HepG2 (cell line): ENCODE measurements at regions not wholly inside any gene's neighbourhood (a gene's known extent, or its start where the extent isn't known, plus 50 kb on each side); places are given as distances from the start of the nearest gene placed in this dataset.

Source experiments
- ATAC-seq: fragments of 200-7000 bp; cut with Tn5 transposase; 3 replicates; pipeline ENCODE4 v1.9.1; 2020; ENCODE audit warnings: mild to moderate bottlenecking, moderate library complexity
- BruUV-seq: library from RNA; stranded (reverse); fragments of 400-500 nt; replicated peaks from 2 replicates; lab custom pipeline; 2021; lab: Mats Ljungman, UMichigan
- CTCF ChIA-PET: fragments of 300-600 bp; formaldehyde crosslinking; extraction: SDS; loops from one replicate; lab custom pipeline; 2021; ENCODE audit warnings: low total read pairs, inconsistent platforms, low intra/inter-chr PET ratio; lab: Yijun Ruan, JAX
- POLR2A ChIA-PET: fragments of 350-600 bp; sonication (Branson Sonifier 250); formaldehyde crosslinking; loops from one replicate; lab custom pipeline; 2020; ENCODE audit warnings: antibody characterized with exemption, inconsistent platforms; lab: Yijun Ruan, JAX
- DNase-seq: peaks from one replicate; pipeline ENCODE4 v3.0.0-alpha.2; 2015; ENCODE audit warnings: low spot score
- FAIRE-seq: peaks from 3 replicates; lab custom pipeline; 2011; peaks lifted over from hg19 to GRCh38; lab: Jason Lieb, UNC
- H2AFZ ChIP-seq: one replicate; pipeline ENCODE4 v1.6.1; 2011; ENCODE audit warnings: low read length, inconsistent platforms
- H3K27ac ChIP-seq: fragments of 300-600 bp; 3 replicates; pipeline ENCODE4 v1.8.0; 2011; ENCODE audit warnings: mixed run types, mild to moderate bottlenecking, mixed read lengths, low read length, inconsistent platforms; ENCODE audit not compliant: insufficient read depth; ENCODE audit errors: extremely low read length
- H3K27me3 ChIP-seq, 2 experiments: fragments of 200-600 bp in 1 of 2; 2 replicates in 1 of 2; 3 replicates in 1 of 2; pipeline versions ENCODE4 v1.6.0 to v1.8.0; 2011; ENCODE audit warnings: low read length in 2 of 2, mild to moderate bottlenecking in 2 of 2, moderate library complexity in 2 of 2, inconsistent platforms in 1 of 2; ENCODE audit not compliant: insufficient read depth in 2 of 2, control insufficient read depth in 1 of 2
- H3K36me3 ChIP-seq, 2 experiments: fragments of 200-600 bp in 1 of 2; replicated peaks in 1 of 2; 2 replicates in 1 of 2; 3 replicates in 1 of 2; pipeline versions ENCODE4 v1.5.1 to v1.8.0; 2011; ENCODE audit warnings: low read length in 2 of 2, inconsistent platforms in 1 of 2; ENCODE audit not compliant: insufficient read depth in 2 of 2, control insufficient read depth in 1 of 2
- H3K4me1 ChIP-seq: 2 replicates; pipeline ENCODE4 v1.5.1; 2012; ENCODE audit warnings: low read length, inconsistent platforms; ENCODE audit not compliant: insufficient read depth
- H3K4me2 ChIP-seq: 2 replicates; pipeline ENCODE4 v1.6.0; 2011; ENCODE audit warnings: low read depth, low read length, inconsistent platforms
- H3K4me3 ChIP-seq, 3 experiments: fragments of 200-600 bp in 1 of 3; sonication (generic), shearing (Covaris generic) in 1 of 3; replicated peaks in 1 of 3; 2 replicates each; pipeline ENCODE4 v1.5.1; 2011 to 2016; ENCODE audit warnings: low read length in 3 of 3, inconsistent platforms in 2 of 3, low read depth in 2 of 3, mild to moderate bottlenecking in 2 of 3, control low read depth in 1 of 3, mixed read lengths in 1 of 3; ENCODE audit not compliant: insufficient read depth in 1 of 3
- H3K79me2 ChIP-seq: one replicate; pipeline ENCODE4 v1.6.1; 2011; ENCODE audit warnings: low read length, inconsistent platforms; ENCODE audit not compliant: insufficient read depth
- H3K9ac ChIP-seq: 2 replicates; pipeline ENCODE4 v1.6.0; 2011; ENCODE audit warnings: mild to moderate bottlenecking, low read depth, low read length, inconsistent platforms; ENCODE audit not compliant: insufficient read depth
- H3K9me3 ChIP-seq: 2 replicates; pipeline ENCODE4 v1.5.1; 2012; ENCODE audit warnings: mild to moderate bottlenecking, low read length
- H4K20me1 ChIP-seq: 2 replicates; pipeline ENCODE4 v1.6.0; 2011; ENCODE audit warnings: inconsistent platforms, mild to moderate bottlenecking, low read length, moderate library complexity; ENCODE audit not compliant: insufficient read depth
- PAX8 ChIP-seq: sonication (generic); formaldehyde crosslinking; IDR thresholded peaks from 2 replicates; pipeline ENCODE4 v1.8.0; 2022; ENCODE audit warnings: mild to moderate bottlenecking, missing genetic modification reagents, borderline replicate concordance
- PHF8 ChIP-seq: sonication (generic); formaldehyde crosslinking; IDR thresholded peaks from 2 replicates; pipeline ENCODE4 v1.5.0; 2020; ENCODE audit warnings: missing genetic modification reagents
- XRCC5 ChIP-seq: fragments of 200-400 bp; formaldehyde crosslinking; optimal IDR thresholded peaks from 2 replicates; pipeline ENCODE3; 2017; ENCODE audit warnings: mild to moderate bottlenecking, low read length
- ZNF207 ChIP-seq: fragments of 450-650 bp; IDR thresholded peaks from 2 replicates; pipeline ENCODE4 v1.6.1; 2016; ENCODE audit warnings: antibody characterized with exemption, borderline replicate concordance
- ZNF512B ChIP-seq: sonication (generic); formaldehyde crosslinking; IDR thresholded peaks from 2 replicates; pipeline ENCODE4 v1.5.1; 2020; ENCODE audit warnings: missing genetic modification reagents, mild to moderate bottlenecking, borderline replicate concordance
- ZNF547 ChIP-seq: sonication (generic); formaldehyde crosslinking; IDR thresholded peaks from 2 replicates; pipeline ENCODE4 v1.5.1; 2020; ENCODE audit warnings: mild to moderate bottlenecking, missing genetic modification reagents
- ZNF644 ChIP-seq: IDR thresholded peaks from 2 replicates; pipeline ENCODE4 v1.6.1; 2016; ENCODE audit warnings: low read depth
- WGBS: methylation state at CpG from one replicate; pipeline ENCODE4 v1.1.6; 2017; ENCODE audit warnings: low lambda C conversion rate; 5-methylcytosine and 5-hydroxymethylcytosine counted together
- in situ Hi-C: cut with HindIII; loops from 2 replicates; pipeline ENCODE4 v1.10.0; 2017; ENCODE audit warnings: low pct_unique_long_range_greater_than_20kb; ENCODE audit not compliant: extremely low pct_ligation_motif_present
- intact Hi-C: fragments of 100-400 bp; cut with micrococcal nuclease; formaldehyde crosslinking; loops from one replicate; pipeline ENCODE4 v1.10.0; 2022; ENCODE audit not compliant: unreplicated experiment
- TF ChIP-seq, protein P1 (sequence below): sonication (generic); formaldehyde crosslinking; IDR thresholded peaks from 2 replicates; pipeline ENCODE4 v1.8.0; 2023; ENCODE audit warnings: mild to moderate bottlenecking, missing genetic modification reagents

DNA sequence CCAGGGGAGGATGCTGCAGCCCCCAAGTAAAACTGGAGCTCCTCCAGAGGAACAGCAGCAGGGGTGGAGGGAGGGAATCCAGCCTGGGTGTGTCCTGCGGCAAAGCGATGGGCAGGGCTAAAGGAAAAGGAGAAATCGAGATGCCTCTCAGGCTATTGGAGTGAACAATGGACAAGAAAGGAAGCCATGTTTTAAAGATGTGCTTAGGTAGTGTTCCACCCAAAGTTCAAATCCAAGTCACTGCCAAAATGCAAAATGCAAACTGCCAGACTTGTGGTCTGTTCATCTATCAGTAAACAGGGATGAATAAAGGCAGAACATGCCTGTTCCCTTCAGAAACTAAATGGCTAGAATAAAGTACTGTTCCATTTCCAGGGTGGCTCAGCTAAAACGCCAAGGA is 197.5 kb upstream of the NSMCE3 start:
- H3K27ac ChIP-seq = no peak overlapping the region
- no peaks in the 10 kb centered on the region for H3K36me3 ChIP-seq
- 40% methylated on average over 4 of the region's 4 CpGs for WGBS
- intact Hi-C loops = no loop called here
- peaks cover 0 to 9% of the 10 kb centered on the region in 2 experiments; a peak in 1 of 5 replicates for H3K27me3 ChIP-seq
- H3K4me1 ChIP-seq = no peaks in the 10 kb centered on the region
- in situ Hi-C loops = no loop called here
- TF ChIP-seq XRCC5 = no peak
- TF ChIP-seq PHF8 = no peak
- no peak for TF ChIP-seq ZNF547 (CRISPR knock-in tag)
- no peak for TF ChIP-seq PAX8 (CRISPR knock-in tag)
- no peak for TF ChIP-seq ZNF644 (CRISPR knock-in tag)
- TF ChIP-seq ZNF512B (CRISPR knock-in tag) = no peak
- TF ChIP-seq ZNF207 = no peak
- TF ChIP-seq, protein P1, sequence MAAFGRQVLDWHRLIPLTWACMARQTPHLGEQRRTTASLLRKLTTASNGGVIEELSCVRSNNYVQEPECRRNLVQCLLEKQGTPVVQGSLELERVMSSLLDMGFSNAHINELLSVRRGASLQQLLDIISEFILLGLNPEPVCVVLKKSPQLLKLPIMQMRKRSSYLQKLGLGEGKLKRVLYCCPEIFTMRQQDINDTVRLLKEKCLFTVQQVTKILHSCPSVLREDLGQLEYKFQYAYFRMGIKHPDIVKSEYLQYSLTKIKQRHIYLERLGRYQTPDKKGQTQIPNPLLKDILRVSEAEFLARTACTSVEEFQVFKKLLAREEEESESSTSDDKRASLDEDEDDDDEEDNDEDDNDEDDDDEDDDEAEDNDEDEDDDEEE (CRISPR knock-in tag) = no peak
- no peaks in the 10 kb centered on the region for H3K9me3 ChIP-seq
- ChIA-PET POLR2A (no interaction called here), CTCF (no interaction called here)
- no peak overlapping the region for H3K9ac ChIP-seq
- ATAC-seq = no peak
- no peak overlapping the region for H3K4me2 ChIP-seq
- H4K20me1 ChIP-seq = no peaks in the 10 kb centered on the region
- no peaks in the 10 kb centered on the region for H3K79me2 ChIP-seq
- BruUV-seq = no TSS peak
- no peak overlapping the region for H3K4me3 ChIP-seq
- H2AFZ ChIP-seq = no peak overlapping the region
- FAIRE-seq = no peak
- DNase-seq = no peak
